WTC11 (cell line): ENCODE measurements at regions not wholly inside any gene's neighbourhood (a gene's known extent, or its start where the extent isn't known, plus 50 kb on each side); places are given as distances from the start of the nearest gene placed in this dataset.

Experiments used
- ATAC-seq: fragments of 200-7000 bp; cut with Tn5 transposase; 2 replicates; pipeline ENCODE4 v1.10.0; 2021; ENCODE audit warnings: mild to moderate bottlenecking, moderate library complexity
- CTCF ChIA-PET: fragments of 300-600 bp; sonication (Branson Sonifier 250); formaldehyde crosslinking; loops from one replicate; lab custom pipeline; 2021; ENCODE audit warnings: antibody characterized with exemption; lab: Charles Lee
- POLR2A ChIA-PET: fragments of 350-600 bp; sonication (Branson Sonifier 250); formaldehyde crosslinking; loops from one replicate; lab custom pipeline; 2021; ENCODE audit warnings: antibody characterized with exemption; lab: Charles Lee
- DNase-seq: peaks from one replicate; pipeline ENCODE4 v3.0.0; 2021; ENCODE audit warnings: low spot score
- H3K27ac Mint-ChIP-seq: 2 replicates; pipeline ENCODE4 v1.8.0; 2021; ENCODE audit warnings: mixed read lengths
- H3K27me3 Mint-ChIP-seq: 2 replicates; pipeline ENCODE4 v1.8.0; 2021; ENCODE audit warnings: low read depth, mild to moderate bottlenecking, moderate library complexity, mixed read lengths
- H3K36me3 Mint-ChIP-seq: 2 replicates; pipeline ENCODE4 v1.8.0; 2021; ENCODE audit warnings: mixed read lengths
- H3K4me1 Mint-ChIP-seq: 2 replicates; pipeline ENCODE4 v1.8.0; 2022; ENCODE audit warnings: mixed read lengths
- H3K4me3 Mint-ChIP-seq: 2 replicates; pipeline ENCODE4 v1.8.0; 2021; ENCODE audit warnings: mild to moderate bottlenecking, moderate library complexity, mixed read lengths
- H3K9me3 Mint-ChIP-seq: 2 replicates; pipeline ENCODE4 v1.8.0; 2021; ENCODE audit warnings: mixed read lengths
- ETV6 ChIP-seq: sonication (generic); formaldehyde crosslinking; IDR thresholded peaks from 2 replicates; pipeline ENCODE4 v1.8.1; 2022; ENCODE audit warnings: mild to moderate bottlenecking, missing genetic modification reagents
- FOXP1 ChIP-seq: sonication (generic); formaldehyde crosslinking; IDR thresholded peaks from 2 replicates; pipeline ENCODE4 v1.8.0; 2022; ENCODE audit warnings: missing genetic modification reagents, mild to moderate bottlenecking, moderate library complexity, borderline replicate concordance
- GABPB1 ChIP-seq: sonication (generic); formaldehyde crosslinking; IDR thresholded peaks from 2 replicates; pipeline ENCODE4 v1.8.1; 2023; ENCODE audit warnings: mild to moderate bottlenecking, missing genetic modification reagents
- HMGA2 ChIP-seq: fragments of 250-450 bp; sonication (Bioruptor Pico); IDR thresholded peaks from 2 replicates; pipeline ENCODE4 v1.4.0; 2021; ENCODE audit warnings: mild to moderate bottlenecking, moderate library complexity
- JUN ChIP-seq: sonication (generic); formaldehyde crosslinking; IDR thresholded peaks from 2 replicates; pipeline ENCODE4 v1.8.0; 2023; ENCODE audit warnings: mild to moderate bottlenecking, missing genetic modification reagents
- MYBL2 ChIP-seq: sonication (generic); formaldehyde crosslinking; IDR thresholded peaks from 2 replicates; pipeline ENCODE4 v1.8.1; 2023; ENCODE audit warnings: mild to moderate bottlenecking, moderate library complexity, missing genetic modification reagents
- NFE2L1 ChIP-seq: sonication (generic); formaldehyde crosslinking; IDR thresholded peaks from 2 replicates; pipeline ENCODE4 v1.8.1; 2023; ENCODE audit warnings: missing genetic modification reagents
- NR2C2 ChIP-seq: sonication (generic); formaldehyde crosslinking; IDR thresholded peaks from 2 replicates; pipeline ENCODE4 v1.8.0; 2022; ENCODE audit warnings: mild to moderate bottlenecking, missing genetic modification reagents
- ZNF121 ChIP-seq: sonication (generic); formaldehyde crosslinking; IDR thresholded peaks from 2 replicates; pipeline ENCODE4 v1.8.0; 2023; ENCODE audit warnings: missing genetic modification reagents
- ZNF138 ChIP-seq: sonication (generic); formaldehyde crosslinking; conservative IDR thresholded peaks from 2 replicates; pipeline ENCODE4 v1.8.1; 2022; ENCODE audit warnings: mild to moderate bottlenecking, moderate library complexity, missing genetic modification reagents
- ZNF263 ChIP-seq: sonication (generic); formaldehyde crosslinking; IDR thresholded peaks from 2 replicates; pipeline ENCODE4 v1.8.1; 2022; ENCODE audit warnings: low read depth, mild to moderate bottlenecking, moderate library complexity, missing genetic modification reagents
- ZNF396 ChIP-seq: fragments of 250-450 bp; sonication (Bioruptor Pico); IDR thresholded peaks from 2 replicates; pipeline ENCODE4 v1.8.0; 2021; ENCODE audit warnings: mild to moderate bottlenecking, moderate library complexity, borderline replicate concordance
- ZNF423 ChIP-seq: fragments of 250-450 bp; sonication (Bioruptor Pico); IDR thresholded peaks from 2 replicates; pipeline ENCODE4 v2.1.2; 2022; ENCODE audit warnings: mild to moderate bottlenecking, moderate library complexity
- ZNF671 ChIP-seq: fragments of 250-450 bp; sonication (Bioruptor Pico); IDR thresholded peaks from 2 replicates; pipeline ENCODE4 v1.8.0; 2021; ENCODE audit warnings: mild to moderate bottlenecking
- TF ChIP-seq, protein P1 (sequence below): fragments of 250-450 bp; sonication (Bioruptor Pico); IDR thresholded peaks from 2 replicates; pipeline ENCODE4 v1.9.0; 2021; ENCODE audit warnings: moderate library complexity, mild to moderate bottlenecking, inconsistent platforms, borderline replicate concordance
- TF ChIP-seq, protein P2 (sequence below): sonication (generic); formaldehyde crosslinking; IDR thresholded peaks from 2 replicates; pipeline ENCODE4 v1.8.0; 2022; ENCODE audit warnings: mild to moderate bottlenecking, missing genetic modification reagents
- TF ChIP-seq, protein P3 (sequence below): sonication (generic); formaldehyde crosslinking; IDR thresholded peaks from 2 replicates; pipeline ENCODE4 v1.8.1; 2023; ENCODE audit warnings: mild to moderate bottlenecking, moderate library complexity, missing genetic modification reagents
- TF ChIP-seq, protein P4 (sequence below): sonication (generic); formaldehyde crosslinking; IDR thresholded peaks from 2 replicates; pipeline ENCODE4 v1.8.0; 2023; ENCODE audit warnings: missing genetic modification reagents, mild to moderate bottlenecking, borderline replicate concordance
- TF ChIP-seq, protein P5 (sequence below): fragments of 250-450 bp; sonication (Bioruptor Pico); IDR thresholded peaks from 2 replicates; pipeline ENCODE4 v1.9.0; 2021; ENCODE audit warnings: mild to moderate bottlenecking, borderline replicate concordance
- TF ChIP-seq, protein P6 (sequence below): sonication (generic); formaldehyde crosslinking; IDR thresholded peaks from 2 replicates; pipeline ENCODE4 v1.8.0; 2022; ENCODE audit warnings: mild to moderate bottlenecking, missing genetic modification reagents

DNA sequence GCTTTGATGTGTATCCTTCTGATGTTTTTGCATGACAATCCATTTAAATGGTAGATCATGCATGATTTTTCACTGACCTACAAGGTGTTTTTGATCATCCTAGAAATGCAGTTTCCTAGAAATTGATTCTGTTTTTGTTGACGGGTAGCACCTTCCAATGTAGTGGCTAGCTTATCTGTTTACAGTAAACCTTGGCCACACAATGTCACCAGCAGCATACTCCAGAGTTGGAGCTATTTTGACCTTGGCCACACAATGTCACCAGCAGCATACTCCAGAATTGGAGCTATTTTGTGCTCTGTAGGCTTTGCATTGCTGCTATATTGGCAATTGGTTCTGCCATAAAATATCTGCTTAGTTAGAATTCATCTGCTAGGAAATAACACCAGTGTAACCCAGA is 74.6 kb upstream of the NAA20 start:
- Mint-ChIP-seq H3K36me3 (no peaks in the 10 kb centered on the region), H3K9me3 (no peaks in the 10 kb centered on the region), H3K4me1 (peaks cover 4% of the 10 kb centered on the region), H3K27ac (no peak overlapping the region), H3K4me3 (no peak overlapping the region), H3K27me3 (no peaks in the 10 kb centered on the region)
- ATAC-seq, result no peak
- TF ChIP-seq, protein P1, sequence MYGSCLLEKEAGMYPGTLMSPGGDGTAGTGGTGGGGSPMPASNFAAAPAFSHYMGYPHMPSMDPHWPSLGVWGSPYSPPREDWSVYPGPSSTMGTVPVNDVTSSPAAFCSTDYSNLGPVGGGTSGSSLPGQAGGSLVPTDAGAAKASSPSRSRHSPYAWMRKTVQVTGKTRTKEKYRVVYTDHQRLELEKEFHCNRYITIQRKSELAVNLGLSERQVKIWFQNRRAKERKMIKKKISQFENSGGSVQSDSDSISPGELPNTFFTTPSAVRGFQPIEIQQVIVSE (CRISPR knock-in tag), result no peak
- TF ChIP-seq, protein P2, sequence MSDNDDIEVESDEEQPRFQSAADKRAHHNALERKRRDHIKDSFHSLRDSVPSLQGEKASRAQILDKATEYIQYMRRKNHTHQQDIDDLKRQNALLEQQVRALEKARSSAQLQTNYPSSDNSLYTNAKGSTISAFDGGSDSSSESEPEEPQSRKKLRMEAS (CRISPR knock-in tag), result no peak
- no peak for TF ChIP-seq GABPB1
- TF ChIP-seq, protein P3, sequence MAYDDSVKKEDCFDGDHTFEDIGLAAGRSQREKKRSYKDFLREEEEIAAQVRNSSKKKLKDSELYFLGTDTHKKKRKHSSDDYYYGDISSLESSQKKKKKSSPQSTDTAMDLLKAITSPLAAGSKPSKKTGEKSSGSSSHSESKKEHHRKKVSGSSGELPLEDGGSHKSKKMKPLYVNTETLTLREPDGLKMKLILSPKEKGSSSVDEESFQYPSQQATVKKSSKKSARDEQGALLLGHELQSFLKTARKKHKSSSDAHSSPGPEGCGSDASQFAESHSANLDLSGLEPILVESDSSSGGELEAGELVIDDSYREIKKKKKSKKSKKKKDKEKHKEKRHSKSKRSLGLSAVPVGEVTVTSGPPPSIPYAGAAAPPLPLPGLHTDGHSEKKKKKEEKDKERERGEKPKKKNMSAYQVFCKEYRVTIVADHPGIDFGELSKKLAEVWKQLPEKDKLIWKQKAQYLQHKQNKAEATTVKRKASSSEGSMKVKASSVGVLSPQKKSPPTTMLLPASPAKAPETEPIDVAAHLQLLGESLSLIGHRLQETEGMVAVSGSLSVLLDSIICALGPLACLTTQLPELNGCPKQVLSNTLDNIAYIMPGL (CRISPR knock-in tag), result no peak
- no peak for TF ChIP-seq ZNF396 (CRISPR knock-in tag)
- TF ChIP-seq NR2C2, result no peak
- TF ChIP-seq ZNF671 (CRISPR knock-in tag), result no peak
- no peak for TF ChIP-seq ZNF121 (CRISPR knock-in tag)
- TF ChIP-seq ZNF423 (CRISPR knock-in tag), result no peak
- TF ChIP-seq MYBL2 (CRISPR knock-in tag), result no peak
- no peak for TF ChIP-seq FOXP1
- no peak for TF ChIP-seq NFE2L1 (CRISPR knock-in tag)
- TF ChIP-seq, protein P4, sequence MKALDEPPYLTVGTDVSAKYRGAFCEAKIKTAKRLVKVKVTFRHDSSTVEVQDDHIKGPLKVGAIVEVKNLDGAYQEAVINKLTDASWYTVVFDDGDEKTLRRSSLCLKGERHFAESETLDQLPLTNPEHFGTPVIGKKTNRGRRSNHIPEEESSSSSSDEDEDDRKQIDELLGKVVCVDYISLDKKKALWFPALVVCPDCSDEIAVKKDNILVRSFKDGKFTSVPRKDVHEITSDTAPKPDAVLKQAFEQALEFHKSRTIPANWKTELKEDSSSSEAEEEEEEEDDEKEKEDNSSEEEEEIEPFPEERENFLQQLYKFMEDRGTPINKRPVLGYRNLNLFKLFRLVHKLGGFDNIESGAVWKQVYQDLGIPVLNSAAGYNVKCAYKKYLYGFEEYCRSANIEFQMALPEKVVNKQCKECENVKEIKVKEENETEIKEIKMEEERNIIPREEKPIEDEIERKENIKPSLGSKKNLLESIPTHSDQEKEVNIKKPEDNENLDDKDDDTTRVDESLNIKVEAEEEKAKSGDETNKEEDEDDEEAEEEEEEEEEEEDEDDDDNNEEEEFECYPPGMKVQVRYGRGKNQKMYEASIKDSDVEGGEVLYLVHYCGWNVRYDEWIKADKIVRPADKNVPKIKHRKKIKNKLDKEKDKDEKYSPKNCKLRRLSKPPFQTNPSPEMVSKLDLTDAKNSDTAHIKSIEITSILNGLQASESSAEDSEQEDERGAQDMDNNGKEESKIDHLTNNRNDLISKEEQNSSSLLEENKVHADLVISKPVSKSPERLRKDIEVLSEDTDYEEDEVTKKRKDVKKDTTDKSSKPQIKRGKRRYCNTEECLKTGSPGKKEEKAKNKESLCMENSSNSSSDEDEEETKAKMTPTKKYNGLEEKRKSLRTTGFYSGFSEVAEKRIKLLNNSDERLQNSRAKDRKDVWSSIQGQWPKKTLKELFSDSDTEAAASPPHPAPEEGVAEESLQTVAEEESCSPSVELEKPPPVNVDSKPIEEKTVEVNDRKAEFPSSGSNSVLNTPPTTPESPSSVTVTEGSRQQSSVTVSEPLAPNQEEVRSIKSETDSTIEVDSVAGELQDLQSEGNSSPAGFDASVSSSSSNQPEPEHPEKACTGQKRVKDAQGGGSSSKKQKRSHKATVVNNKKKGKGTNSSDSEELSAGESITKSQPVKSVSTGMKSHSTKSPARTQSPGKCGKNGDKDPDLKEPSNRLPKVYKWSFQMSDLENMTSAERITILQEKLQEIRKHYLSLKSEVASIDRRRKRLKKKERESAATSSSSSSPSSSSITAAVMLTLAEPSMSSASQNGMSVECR (CRISPR knock-in tag), result no peak
- no peak for TF ChIP-seq ZNF138 (CRISPR knock-in tag)
- TF ChIP-seq ETV6 (CRISPR knock-in tag), result no peak
- no peak for TF ChIP-seq HMGA2 (CRISPR knock-in tag)
- no peak for TF ChIP-seq ZNF263 (CRISPR knock-in tag)
- CTCF ChIA-PET, result no interaction called here
- DNase-seq, result no peak
- POLR2A ChIA-PET, result no interaction called here

DNA sequence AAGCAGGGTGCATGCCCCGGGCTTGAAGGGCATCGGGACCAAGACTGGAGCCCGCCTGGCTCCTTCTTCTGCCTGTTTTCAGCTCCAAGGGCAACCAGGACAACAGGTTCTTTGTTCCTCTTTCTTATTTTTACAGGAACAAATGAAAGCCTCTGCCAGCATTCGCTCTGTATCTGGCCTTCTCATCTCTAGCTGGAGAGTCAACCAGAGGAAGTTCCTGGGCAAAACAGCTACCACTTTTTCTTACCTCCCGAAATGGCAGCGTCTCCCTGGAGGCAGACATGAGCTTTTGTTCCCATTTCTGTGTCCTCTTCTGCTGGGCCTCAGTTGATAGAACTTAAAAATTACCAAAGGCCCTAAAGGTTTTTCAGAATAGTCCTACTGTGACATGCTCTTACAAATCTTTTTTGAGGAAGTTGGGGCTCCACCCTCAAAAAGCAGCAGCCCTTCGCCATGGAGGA is 74.1 kb upstream of the NAA20 start:
- ChIA-PET POLR2A (no interaction called here), CTCF (no interaction called here)
- peaks cover 7% of the 10 kb centered on the region for H3K4me1 Mint-ChIP-seq
- no peak overlapping the region for H3K4me3 Mint-ChIP-seq
- ATAC-seq (no peak), DNase-seq (no peak)
- H3K27ac Mint-ChIP-seq, result no peak overlapping the region
- no peaks in the 10 kb centered on the region for H3K27me3 Mint-ChIP-seq
- H3K9me3 Mint-ChIP-seq, result no peaks in the 10 kb centered on the region
- H3K36me3 Mint-ChIP-seq, result no peaks in the 10 kb centered on the region
- TF ChIP-seq, protein P5, sequence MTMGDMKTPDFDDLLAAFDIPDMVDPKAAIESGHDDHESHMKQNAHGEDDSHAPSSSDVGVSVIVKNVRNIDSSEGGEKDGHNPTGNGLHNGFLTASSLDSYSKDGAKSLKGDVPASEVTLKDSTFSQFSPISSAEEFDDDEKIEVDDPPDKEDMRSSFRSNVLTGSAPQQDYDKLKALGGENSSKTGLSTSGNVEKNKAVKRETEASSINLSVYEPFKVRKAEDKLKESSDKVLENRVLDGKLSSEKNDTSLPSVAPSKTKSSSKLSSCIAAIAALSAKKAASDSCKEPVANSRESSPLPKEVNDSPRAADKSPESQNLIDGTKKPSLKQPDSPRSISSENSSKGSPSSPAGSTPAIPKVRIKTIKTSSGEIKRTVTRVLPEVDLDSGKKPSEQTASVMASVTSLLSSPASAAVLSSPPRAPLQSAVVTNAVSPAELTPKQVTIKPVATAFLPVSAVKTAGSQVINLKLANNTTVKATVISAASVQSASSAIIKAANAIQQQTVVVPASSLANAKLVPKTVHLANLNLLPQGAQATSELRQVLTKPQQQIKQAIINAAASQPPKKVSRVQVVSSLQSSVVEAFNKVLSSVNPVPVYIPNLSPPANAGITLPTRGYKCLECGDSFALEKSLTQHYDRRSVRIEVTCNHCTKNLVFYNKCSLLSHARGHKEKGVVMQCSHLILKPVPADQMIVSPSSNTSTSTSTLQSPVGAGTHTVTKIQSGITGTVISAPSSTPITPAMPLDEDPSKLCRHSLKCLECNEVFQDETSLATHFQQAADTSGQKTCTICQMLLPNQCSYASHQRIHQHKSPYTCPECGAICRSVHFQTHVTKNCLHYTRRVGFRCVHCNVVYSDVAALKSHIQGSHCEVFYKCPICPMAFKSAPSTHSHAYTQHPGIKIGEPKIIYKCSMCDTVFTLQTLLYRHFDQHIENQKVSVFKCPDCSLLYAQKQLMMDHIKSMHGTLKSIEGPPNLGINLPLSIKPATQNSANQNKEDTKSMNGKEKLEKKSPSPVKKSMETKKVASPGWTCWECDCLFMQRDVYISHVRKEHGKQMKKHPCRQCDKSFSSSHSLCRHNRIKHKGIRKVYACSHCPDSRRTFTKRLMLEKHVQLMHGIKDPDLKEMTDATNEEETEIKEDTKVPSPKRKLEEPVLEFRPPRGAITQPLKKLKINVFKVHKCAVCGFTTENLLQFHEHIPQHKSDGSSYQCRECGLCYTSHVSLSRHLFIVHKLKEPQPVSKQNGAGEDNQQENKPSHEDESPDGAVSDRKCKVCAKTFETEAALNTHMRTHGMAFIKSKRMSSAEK, result no peak
- no peak for TF ChIP-seq JUN (CRISPR knock-in tag)
- TF ChIP-seq, protein P6, sequence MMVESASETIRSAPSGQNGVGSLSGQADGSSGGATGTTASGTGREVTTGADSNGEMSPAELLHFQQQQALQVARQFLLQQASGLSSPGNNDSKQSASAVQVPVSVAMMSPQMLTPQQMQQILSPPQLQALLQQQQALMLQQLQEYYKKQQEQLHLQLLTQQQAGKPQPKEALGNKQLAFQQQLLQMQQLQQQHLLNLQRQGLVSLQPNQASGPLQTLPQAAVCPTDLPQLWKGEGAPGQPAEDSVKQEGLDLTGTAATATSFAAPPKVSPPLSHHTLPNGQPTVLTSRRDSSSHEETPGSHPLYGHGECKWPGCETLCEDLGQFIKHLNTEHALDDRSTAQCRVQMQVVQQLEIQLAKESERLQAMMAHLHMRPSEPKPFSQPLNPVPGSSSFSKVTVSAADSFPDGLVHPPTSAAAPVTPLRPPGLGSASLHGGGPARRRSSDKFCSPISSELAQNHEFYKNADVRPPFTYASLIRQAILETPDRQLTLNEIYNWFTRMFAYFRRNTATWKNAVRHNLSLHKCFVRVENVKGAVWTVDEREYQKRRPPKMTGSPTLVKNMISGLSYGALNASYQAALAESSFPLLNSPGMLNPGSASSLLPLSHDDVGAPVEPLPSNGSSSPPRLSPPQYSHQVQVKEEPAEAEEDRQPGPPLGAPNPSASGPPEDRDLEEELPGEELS (CRISPR knock-in tag), result no peak
